ENCODE measurements at regions not wholly inside any gene's neighbourhood (a gene's known extent, or its start where the extent isn't known, plus 50 kb on each side); places are given as distances from the start of the nearest gene placed in this dataset.

DNA sequence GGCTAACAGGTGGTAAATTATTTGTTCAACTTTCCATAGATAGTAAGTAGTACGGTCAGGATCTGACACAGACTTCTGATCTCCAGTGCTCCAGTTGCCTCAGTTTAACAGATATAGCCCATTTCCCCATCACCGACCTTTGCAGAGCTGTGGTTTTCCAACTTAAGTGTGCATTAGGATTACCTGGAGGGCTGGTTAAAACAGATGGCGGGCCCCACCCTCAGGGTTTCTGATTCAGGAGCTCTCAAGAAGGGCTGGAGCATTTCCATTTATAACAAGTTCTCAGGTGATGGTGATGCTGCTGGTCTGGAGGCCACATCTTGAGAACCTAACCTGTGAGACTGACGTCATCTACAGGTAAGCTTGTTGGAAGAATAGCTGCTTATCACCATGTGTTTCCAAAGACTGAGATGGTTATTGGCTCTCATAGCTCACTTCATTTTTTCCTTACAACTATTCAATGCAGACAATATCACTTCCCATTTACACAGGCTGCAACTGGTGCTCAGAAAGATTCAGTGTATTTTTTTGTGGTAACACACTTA lies 360.1 kb upstream of the CHD6 start:
- TF ChIP-seq, protein P1, sequence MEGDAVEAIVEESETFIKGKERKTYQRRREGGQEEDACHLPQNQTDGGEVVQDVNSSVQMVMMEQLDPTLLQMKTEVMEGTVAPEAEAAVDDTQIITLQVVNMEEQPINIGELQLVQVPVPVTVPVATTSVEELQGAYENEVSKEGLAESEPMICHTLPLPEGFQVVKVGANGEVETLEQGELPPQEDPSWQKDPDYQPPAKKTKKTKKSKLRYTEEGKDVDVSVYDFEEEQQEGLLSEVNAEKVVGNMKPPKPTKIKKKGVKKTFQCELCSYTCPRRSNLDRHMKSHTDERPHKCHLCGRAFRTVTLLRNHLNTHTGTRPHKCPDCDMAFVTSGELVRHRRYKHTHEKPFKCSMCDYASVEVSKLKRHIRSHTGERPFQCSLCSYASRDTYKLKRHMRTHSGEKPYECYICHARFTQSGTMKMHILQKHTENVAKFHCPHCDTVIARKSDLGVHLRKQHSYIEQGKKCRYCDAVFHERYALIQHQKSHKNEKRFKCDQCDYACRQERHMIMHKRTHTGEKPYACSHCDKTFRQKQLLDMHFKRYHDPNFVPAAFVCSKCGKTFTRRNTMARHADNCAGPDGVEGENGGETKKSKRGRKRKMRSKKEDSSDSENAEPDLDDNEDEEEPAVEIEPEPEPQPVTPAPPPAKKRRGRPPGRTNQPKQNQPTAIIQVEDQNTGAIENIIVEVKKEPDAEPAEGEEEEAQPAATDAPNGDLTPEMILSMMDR (IDR thresholded peaks at IDR 0.05; ENCODE audit: unreplicated experiment) = no peak
- Mint-ChIP-seq H3K27ac (ENCODE audit: unreplicated experiment) (no peak overlapping the region), H3K4me3 (ENCODE audit: low read depth, unreplicated experiment) (no peak overlapping the region), H3K27me3 (ENCODE audit: unreplicated experiment) (no peaks in the 10 kb centered on the region), H3K36me3 (ENCODE audit: insufficient read depth, unreplicated experiment) (no peaks in the 10 kb centered on the region), H3K4me1 (ENCODE audit: low read depth, unreplicated experiment) (no peaks in the 10 kb centered on the region), H3K9me3 (ENCODE audit: low read depth, unreplicated experiment) (no peaks in the 10 kb centered on the region)
- CTCF ChIA-PET = no interaction called here
- intact Hi-C loops (cut with micrococcal nuclease; ENCODE audit: unreplicated experiment) = no loop called here
- DNase-seq = no peak
- BruUV-seq (replicated peaks) = no TSS peak

DNA sequence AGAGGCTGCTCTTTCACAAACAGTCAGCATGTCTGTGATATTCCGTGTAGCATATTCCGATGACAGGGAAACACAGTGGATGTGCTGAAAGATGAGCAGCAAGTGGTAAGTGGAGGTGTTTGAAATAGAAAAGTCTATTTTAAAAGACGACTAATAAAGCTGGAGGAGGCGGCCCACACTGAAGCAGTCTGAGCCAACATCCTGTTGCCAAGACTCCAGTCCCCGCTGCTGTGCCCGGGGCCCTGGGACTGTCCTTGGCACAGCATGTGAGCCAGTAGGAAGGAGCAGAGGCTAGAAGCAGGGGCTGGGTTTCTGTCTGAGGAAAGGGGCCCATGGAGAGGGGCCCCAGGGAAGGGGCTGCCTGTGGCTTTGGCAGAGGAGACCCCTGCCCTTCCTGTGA lies 351.5 kb upstream of the CHD6 start:
- Mint-ChIP-seq H3K27me3 (ENCODE audit: unreplicated experiment) (peaks cover 20% of the 10 kb centered on the region), H3K9me3 (ENCODE audit: low read depth, unreplicated experiment) (no peaks in the 10 kb centered on the region), H3K27ac (ENCODE audit: unreplicated experiment) (no peak overlapping the region), H3K4me3 (ENCODE audit: low read depth, unreplicated experiment) (no peak overlapping the region), H3K4me1 (ENCODE audit: low read depth, unreplicated experiment) (no peaks in the 10 kb centered on the region), H3K36me3 (ENCODE audit: insufficient read depth, unreplicated experiment) (no peaks in the 10 kb centered on the region)
- intact Hi-C loops (cut with micrococcal nuclease; ENCODE audit: unreplicated experiment) = no loop called here
- BruUV-seq (replicated peaks) = no TSS peak
- CTCF ChIA-PET = interaction anchor here (1.0 kb wide), 1 partner anchor 49 kb away, joined by 3 read pairs; no protein-coding TSS in a partner anchor
- DNase-seq = no peak
- TF ChIP-seq, protein P1 (IDR thresholded peaks at IDR 0.05; ENCODE audit: unreplicated experiment) = no peak

GRCh38 chr20:41960166-41960565 lies 342.0 kb upstream of the CHD6 start:
- no peak for DNase-seq
- intact Hi-C loops (cut with micrococcal nuclease; ENCODE audit: unreplicated experiment) = no loop called here
- BruUV-seq (replicated peaks) = no TSS peak
- Mint-ChIP-seq H3K9me3 (ENCODE audit: low read depth, unreplicated experiment) (no peaks in the 10 kb centered on the region), H3K27ac (ENCODE audit: unreplicated experiment) (no peak overlapping the region), H3K4me1 (ENCODE audit: low read depth, unreplicated experiment) (no peaks in the 10 kb centered on the region), H3K27me3 (ENCODE audit: unreplicated experiment) (peaks cover 38% of the 10 kb centered on the region), H3K36me3 (ENCODE audit: insufficient read depth, unreplicated experiment) (no peaks in the 10 kb centered on the region), H3K4me3 (ENCODE audit: low read depth, unreplicated experiment) (no peak overlapping the region)
- TF ChIP-seq, protein P1 (IDR thresholded peaks at IDR 0.05; ENCODE audit: unreplicated experiment) = no peak
- CTCF ChIA-PET = interaction anchor here (1.1 kb wide), 1 partner anchor 221 kb away, joined by 3 read pairs; no protein-coding TSS in a partner anchor

GRCh38 chr20:41958391-41958790 lies 340.2 kb upstream of the CHD6 start:
- TF ChIP-seq, protein P1 (IDR thresholded peaks at IDR 0.05; ENCODE audit: unreplicated experiment) = no peak
- H3K4me1 Mint-ChIP-seq (ENCODE audit: low read depth, unreplicated experiment) = no peaks in the 10 kb centered on the region
- no peaks in the 10 kb centered on the region for H3K36me3 Mint-ChIP-seq (ENCODE audit: insufficient read depth, unreplicated experiment)
- no peak for DNase-seq
- intact Hi-C loops (cut with micrococcal nuclease; ENCODE audit: unreplicated experiment) = loop anchor here (5.0 kb wide), 1 partner anchor 1449 kb away; no protein-coding TSS in a partner anchor
- H3K27ac Mint-ChIP-seq (ENCODE audit: unreplicated experiment) = no peak overlapping the region
- BruUV-seq (replicated peaks) = no TSS peak
- no peaks in the 10 kb centered on the region for H3K9me3 Mint-ChIP-seq (ENCODE audit: low read depth, unreplicated experiment)
- no peak overlapping the region for H3K4me3 Mint-ChIP-seq (ENCODE audit: low read depth, unreplicated experiment)
- CTCF ChIA-PET = no interaction called here
- H3K27me3 Mint-ChIP-seq (ENCODE audit: unreplicated experiment) = peaks cover 55% of the 10 kb centered on the region

All from Calu3 (cell line).